Spleen (tissue), 7 donors: ENCODE measurements at regions not wholly inside any gene's neighbourhood (a gene's known extent, or its start where the extent isn't known, plus 50 kb on each side); places are given as distances from the start of the nearest gene placed in this dataset.

ENCODE experiments used
- CTCF ChIP-seq, 11 experiments: fragments of 200-600 bp in 7 of 11; fragments of 450-650 bp in 4 of 11; sonication (generic) in 4 of 11; IDR thresholded peaks in 8 of 11; conservative IDR thresholded peaks in 3 of 11; 1 replicate in 7 of 11; 2 replicates in 4 of 11; pipeline versions ENCODE4 v1.4.0 to v1.8.0; 2016 to 2021; ENCODE audit warnings: antibody characterized with exemption in 11 of 11, inconsistent platforms in 4 of 11, mild to moderate bottlenecking in 1 of 11
- POLR2A ChIP-seq, 3 donors: fragments of 450-650 bp; IDR thresholded peaks; one replicate each; pipeline ENCODE4 v1.5.1; 2017; ENCODE audit warnings: antibody characterized with exemption in 3 of 3, mild to moderate bottlenecking in 1 of 3
- donor health status: DM: no; HTN: no; CAD: no; lungs with moderate emphysema.
- donor health status: DM: no; HTN: no; CAD: no.
- donor health status: DM: no; HTN: no; CAD: no.

DNA sequence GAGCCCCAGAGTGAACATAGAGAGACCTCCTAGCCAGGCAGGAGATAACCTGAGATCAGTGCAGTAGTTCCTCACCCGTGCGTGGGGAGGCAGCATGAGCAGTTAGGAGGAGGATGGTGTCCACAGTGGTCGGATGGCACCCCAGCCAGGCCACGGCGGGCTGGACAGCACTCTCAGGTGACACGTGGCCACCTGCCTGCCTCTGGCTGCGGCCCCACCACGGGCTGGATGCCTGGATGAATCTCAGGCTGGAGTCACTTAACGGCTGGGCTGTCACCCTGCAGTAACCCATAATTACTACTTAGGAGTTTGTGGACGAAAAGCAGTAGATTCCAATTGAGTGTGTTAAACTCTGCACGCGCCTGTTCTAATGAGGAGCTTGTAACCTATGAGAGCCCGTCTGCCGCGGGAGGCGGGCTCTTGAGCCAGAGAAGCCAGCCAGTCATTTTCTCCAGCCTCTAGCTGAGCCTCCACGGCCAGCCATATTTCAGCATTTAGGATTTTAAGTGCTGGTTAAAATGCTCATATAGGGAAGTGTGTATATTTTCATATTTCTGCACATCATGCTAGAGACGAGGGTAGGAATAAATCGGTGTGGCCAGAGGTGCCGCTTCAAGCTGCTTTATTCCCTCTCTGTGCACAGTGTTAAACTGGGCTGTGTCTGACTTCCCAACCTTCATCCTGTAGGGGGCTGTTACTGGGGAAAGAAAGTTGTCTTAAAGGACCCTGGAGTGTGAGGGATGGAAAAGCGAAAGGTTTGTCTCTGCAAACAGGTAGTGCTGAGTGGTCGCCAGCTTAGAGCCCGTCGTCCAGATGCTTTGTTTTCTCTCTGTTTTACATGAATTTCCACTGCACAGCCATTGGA lies 144.0 kb downstream of the GLI2 start:
- TF ChIP-seq CTCF (IDR thresholded peaks at IDR 0.05 in 8 of 11, conservative IDR thresholded peaks at IDR 0.05 in 3 of 11) (no peak), POLR2A (IDR thresholded peaks at IDR 0.05) (no peak)
